ENCODE measurements at regions not wholly inside any gene's neighbourhood (a gene's known extent, or its start where the extent isn't known, plus 50 kb on each side); places are given as distances from the start of the nearest gene placed in this dataset.
A peak's percentile ranks its signal among the peaks of the same experiment; 100 is the strongest.

GRCh38 chr10:63758080-63758479 lies 236.9 kb downstream of the REEP3 start (continued):
- no peak for TF ChIP-seq ZNF114 (CRISPR knock-in tag; IDR thresholded peaks at IDR 0.05)
- no peak for TF ChIP-seq ZNF462 (CRISPR knock-in tag; IDR thresholded peaks at IDR 0.05)
- no peak for TF ChIP-seq EZH2phosphoT487 (IDR thresholded peaks at IDR 0.05; ENCODE audit: unreplicated experiment)
- TF ChIP-seq ZNF331 (CRISPR knock-in tag; IDR thresholded peaks at IDR 0.05; ENCODE audit: low read depth) = no peak

GRCh38 chr10:63759335-63759734 lies 238.1 kb downstream of the REEP3 start:
- Histone ChIP-seq H3K27ac (ENCODE audit: low read depth) (no peak overlapping the region), H3K27me3 (ENCODE audit: insufficient read depth) (no peaks in the 10 kb centered on the region), H3K4me2 (no peak overlapping the region), H3K4me1 (ENCODE audit: insufficient read depth) (no peaks in the 10 kb centered on the region), H4K20me1 (replicated peaks; ENCODE audit: insufficient read depth) (no peaks in the 10 kb centered on the region), H3K9me2 (ENCODE audit: insufficient read depth) (no peaks in the 10 kb centered on the region; the same call in 1 of the 2 replicates), H3K36me3 (ENCODE audit: insufficient read depth) (no peaks in the 10 kb centered on the region), H3K4me3 (no peak overlapping the region), H3K79me2 (replicated peaks; ENCODE audit: insufficient read depth) (no peaks in the 10 kb centered on the region), H2AFZ (peak overlapping the region; percentile 63; the same call in 1 of the 2 replicates), H3F3A (replicated peaks; ENCODE audit: low read depth) (no peaks in the 10 kb centered on the region)
- DNase-seq (ENCODE audit: low spot score) = no peak
- no peaks in the 10 kb centered on the region; the same call in 2 of the 3 replicates for H3K4me1 Mint-ChIP-seq
- H3K9me3 Mint-ChIP-seq = no peaks in the 10 kb centered on the region
- no peak overlapping the region for H3K4me3 Mint-ChIP-seq
- no peak overlapping the region for H3K27ac Mint-ChIP-seq
- no peaks in the 10 kb centered on the region for H3K27me3 Mint-ChIP-seq (ENCODE audit: insufficient read depth, low read depth, poor library complexity)
- no peak for ATAC-seq
- no peaks in the 10 kb centered on the region for H3K36me3 Mint-ChIP-seq (ENCODE audit: low read depth)
- TF ChIP-seq NANOG (IDR thresholded peaks at IDR 0.05; ENCODE audit: borderline replicate concordance) = no peak
- TF ChIP-seq JUNB (IDR thresholded peaks at IDR 0.05; ENCODE audit: unreplicated experiment) = no peak
- no peak for TF ChIP-seq EZH2phosphoT487 (IDR thresholded peaks at IDR 0.05; ENCODE audit: unreplicated experiment)
- TF ChIP-seq ZNF331 (CRISPR knock-in tag; IDR thresholded peaks at IDR 0.05; ENCODE audit: low read depth) = no peak
- no peak for TF ChIP-seq ZNF114 (CRISPR knock-in tag; IDR thresholded peaks at IDR 0.05)
- no peak for TF ChIP-seq REST (IDR thresholded peaks at IDR 0.05; ENCODE audit: unreplicated experiment)
- TF ChIP-seq ETS1 (IDR thresholded peaks at IDR 0.05) = no peak
- TF ChIP-seq EZH2 (IDR thresholded peaks at IDR 0.05; ENCODE audit: low read depth, unreplicated experiment) = no peak
- TF ChIP-seq CREB1 (CRISPR knock-in tag; IDR thresholded peaks at IDR 0.05; ENCODE audit: low read depth) = no peak
- no peak for TF ChIP-seq POLR2AphosphoS5 (IDR thresholded peaks at IDR 0.05; ENCODE audit: low read depth)
- no peak for TF ChIP-seq CTCF (conservative IDR thresholded peaks at IDR 0.05; ENCODE audit: low read depth in 2 of 2)
